ENCODE measurements at regions not wholly inside any gene's neighbourhood (a gene's known extent, or its start where the extent isn't known, plus 50 kb on each side); places are given as distances from the start of the nearest gene placed in this dataset.

GRCh38 chr2:83478037-83478436 is 981.0 kb downstream of the SUCLG1 start:
- Histone ChIP-seq H3K4me1 (no peaks in the 10 kb centered on the region), H3K27ac (no peak overlapping the region), H3K9me3 (no peaks in the 10 kb centered on the region), H3K4me3 (no peak overlapping the region), H3K27me3 (no peaks in the 10 kb centered on the region), H3K36me3 (no peaks in the 10 kb centered on the region)
- no peak for ATAC-seq
- no peak for DNase-seq
- TF ChIP-seq, protein P1, sequence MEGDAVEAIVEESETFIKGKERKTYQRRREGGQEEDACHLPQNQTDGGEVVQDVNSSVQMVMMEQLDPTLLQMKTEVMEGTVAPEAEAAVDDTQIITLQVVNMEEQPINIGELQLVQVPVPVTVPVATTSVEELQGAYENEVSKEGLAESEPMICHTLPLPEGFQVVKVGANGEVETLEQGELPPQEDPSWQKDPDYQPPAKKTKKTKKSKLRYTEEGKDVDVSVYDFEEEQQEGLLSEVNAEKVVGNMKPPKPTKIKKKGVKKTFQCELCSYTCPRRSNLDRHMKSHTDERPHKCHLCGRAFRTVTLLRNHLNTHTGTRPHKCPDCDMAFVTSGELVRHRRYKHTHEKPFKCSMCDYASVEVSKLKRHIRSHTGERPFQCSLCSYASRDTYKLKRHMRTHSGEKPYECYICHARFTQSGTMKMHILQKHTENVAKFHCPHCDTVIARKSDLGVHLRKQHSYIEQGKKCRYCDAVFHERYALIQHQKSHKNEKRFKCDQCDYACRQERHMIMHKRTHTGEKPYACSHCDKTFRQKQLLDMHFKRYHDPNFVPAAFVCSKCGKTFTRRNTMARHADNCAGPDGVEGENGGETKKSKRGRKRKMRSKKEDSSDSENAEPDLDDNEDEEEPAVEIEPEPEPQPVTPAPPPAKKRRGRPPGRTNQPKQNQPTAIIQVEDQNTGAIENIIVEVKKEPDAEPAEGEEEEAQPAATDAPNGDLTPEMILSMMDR (IDR thresholded peaks at IDR 0.05): no peak
- no peak for TF ChIP-seq POLR2A (IDR thresholded peaks at IDR 0.05)
- intact Hi-C loops (cut with DNase I): no loop called here
- 51 to 77% (median 72%) methylated on average over 4 of the region's 4 CpGs for WGBS, 4 donors

GRCh38 chr2:83475371-83475770 is 983.7 kb downstream of the SUCLG1 start:
- no peaks in the 10 kb centered on the region for H3K9me3 ChIP-seq
- DNase-seq: no peak
- H3K4me1 ChIP-seq: no peaks in the 10 kb centered on the region
- WGBS, 4 donors: 89 to 97% (median 92%) methylated on average over 2 of the region's 2 CpGs
- H3K27ac ChIP-seq: no peak overlapping the region
- ATAC-seq: no peak
- intact Hi-C loops (cut with DNase I): no loop called here
- H3K4me3 ChIP-seq: no peak overlapping the region
- TF ChIP-seq, protein P1 (IDR thresholded peaks at IDR 0.05): no peak
- TF ChIP-seq POLR2A (IDR thresholded peaks at IDR 0.05): no peak
- H3K27me3 ChIP-seq: no peaks in the 10 kb centered on the region
- no peaks in the 10 kb centered on the region for H3K36me3 ChIP-seq

GRCh38 chr2:83471655-83472054 is 987.4 kb downstream of the SUCLG1 start:
- TF ChIP-seq POLR2A (IDR thresholded peaks at IDR 0.05): no peak
- TF ChIP-seq, protein P1 (IDR thresholded peaks at IDR 0.05): no peak
- 65 to 82% (median 75%) methylated on average over 1 of the region's 1 CpG for WGBS, 4 donors
- no peak overlapping the region for H3K27ac ChIP-seq

DNA sequence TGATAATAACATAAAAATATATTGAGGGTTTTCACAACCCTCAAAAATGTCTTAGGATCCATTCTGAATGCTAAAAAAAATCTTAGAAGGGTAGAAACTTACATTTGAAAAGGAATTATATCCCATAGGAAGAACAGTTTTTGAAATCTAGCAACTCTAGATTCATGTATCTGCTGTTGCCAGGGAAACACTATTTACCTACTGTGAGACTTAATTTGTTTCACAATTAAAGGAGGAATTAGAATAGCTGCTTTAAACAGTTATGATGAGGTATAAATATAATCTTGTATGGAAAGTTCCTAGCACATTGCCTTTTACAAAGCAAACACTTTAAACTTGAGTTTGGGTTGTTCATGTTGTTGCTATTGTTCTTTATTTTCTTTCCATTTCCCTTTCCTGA is 988.2 kb downstream of the SUCLG1 start:
- no peak for TF ChIP-seq POLR2A (IDR thresholded peaks at IDR 0.05)
- TF ChIP-seq, protein P1 (IDR thresholded peaks at IDR 0.05): no peak
- intact Hi-C loops (cut with DNase I): no loop called here
- H3K27ac ChIP-seq: no peak overlapping the region
- no peaks in the 10 kb centered on the region for H3K9me3 ChIP-seq
- no peak for ATAC-seq
- DNase-seq: no peak
- H3K36me3 ChIP-seq: no peaks in the 10 kb centered on the region
- no peaks in the 10 kb centered on the region for H3K27me3 ChIP-seq
- no peaks in the 10 kb centered on the region for H3K4me1 ChIP-seq
- H3K4me3 ChIP-seq: no peak overlapping the region

More at GRCh38 chr2:83471655-83472054, 987.4 kb downstream of the SUCLG1 start:
- no peak for ATAC-seq
- H3K36me3 ChIP-seq: no peaks in the 10 kb centered on the region
- no peaks in the 10 kb centered on the region for H3K9me3 ChIP-seq
- no peak overlapping the region for H3K4me3 ChIP-seq
- DNase-seq: no peak
- intact Hi-C loops (cut with DNase I): no loop called here
- no peaks in the 10 kb centered on the region for H3K4me1 ChIP-seq
- no peaks in the 10 kb centered on the region for H3K27me3 ChIP-seq

Measured in heart left ventricle (tissue), 16 donors.